ENCODE measurements at regions not wholly inside any gene's neighbourhood (a gene's known extent, or its start where the extent isn't known, plus 50 kb on each side); places are given as distances from the start of the nearest gene placed in this dataset.

DNA sequence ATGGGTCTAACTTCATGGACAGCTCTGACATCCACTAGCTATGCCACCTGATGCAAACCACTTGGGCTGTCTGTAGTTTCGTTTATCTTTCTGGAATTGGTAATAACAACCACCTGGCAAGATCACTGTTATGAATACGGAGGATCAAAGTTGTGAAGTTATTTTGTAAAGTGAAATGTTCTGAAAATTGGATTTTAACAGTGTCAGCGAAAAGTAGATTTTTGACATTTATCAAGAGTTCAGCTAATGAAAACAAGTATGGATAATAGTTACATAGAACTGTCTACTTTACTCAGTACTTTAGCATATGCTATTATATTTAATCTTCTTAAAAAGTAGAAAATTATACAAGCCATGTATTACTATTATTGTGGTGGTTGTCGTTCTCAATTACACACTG, 813.8 kb downstream of the RNF144A start:
- Histone ChIP-seq H3K9me3 (replicated peaks; ENCODE audit: control insufficient read depth, insufficient read depth, low read depth, low read length) (no peaks in the 10 kb centered on the region), H3K79me2 (ENCODE audit: control insufficient read depth, insufficient read depth, low read length) (no peaks in the 10 kb centered on the region), H3K4me3 (no peak overlapping the region), H2AFZ (ENCODE audit: low read depth, low read length) (no peak overlapping the region), H4K20me1 (replicated peaks; ENCODE audit: control insufficient read depth, insufficient read depth, low read length) (no peaks in the 10 kb centered on the region; the same call in 1 of the 2 replicates), H3K4me1 (replicated peaks in 1 of 2; ENCODE audit: control insufficient read depth in 2 of 2, insufficient read depth in 2 of 2, low read length in 2 of 2) (no peaks in the 10 kb centered on the region), H3K9ac (ENCODE audit: insufficient read depth in 1 of 2, low read depth in 2 of 2, low read length in 2 of 2) (no peak overlapping the region), H3K9me1 (ENCODE audit: control insufficient read depth, insufficient read depth, low read length) (no peaks in the 10 kb centered on the region), H3K36me3 (ENCODE audit: control insufficient read depth, insufficient read depth, low read length) (no peaks in the 10 kb centered on the region), H3K4me2 (ENCODE audit: insufficient read depth, low read length) (no peak overlapping the region), H3K27me3 (ENCODE audit: control insufficient read depth in 2 of 2, insufficient read depth in 2 of 2, low read length in 2 of 2) (peaks cover 0 to 4% of the 10 kb centered on the region in 2 experiments; a peak in 3 of 5 replicates), H3K27ac (ENCODE audit: extremely low read depth, low read depth, low read length) (no peak overlapping the region)
- in situ Hi-C loops (cut with MboI): no loop called here
- ChIA-PET POLR2A (no interaction called here), CTCF (ENCODE audit: low intra/inter-chr PET ratio) (no interaction called here)
- no TSS peak for BruUV-seq (replicated peaks)
- no peak for TF ChIP-seq ZNF354B (CRISPR knock-in tag; IDR thresholded peaks at IDR 0.05)
- no peak for TF ChIP-seq TEAD4 (IDR thresholded peaks at IDR 0.05; ENCODE audit: low read length)
- no peak for TF ChIP-seq TEAD4 (CRISPR knock-in tag; IDR thresholded peaks at IDR 0.05; ENCODE audit: borderline replicate concordance)
- peak; percentile 35 for TF ChIP-seq MAFF (IDR thresholded peaks at IDR 0.05; ENCODE audit: low read length)
- no peak for TF ChIP-seq BRCA1 (IDR thresholded peaks at IDR 0.05)
- no peak for TF ChIP-seq BRCA1 (CRISPR knock-in tag; IDR thresholded peaks at IDR 0.05)
- peak; percentile 65 for TF ChIP-seq ZNF316 (IDR thresholded peaks at IDR 0.05)
- TF ChIP-seq MAFK (IDR thresholded peaks at IDR 0.05; ENCODE audit: low read length): peak; percentile 6; the same call in 1 of the 2 replicates
- intact Hi-C loops (cut with micrococcal nuclease): no loop called here
- DNase-seq (ENCODE audit: extremely low read depth in 1 of 4, low spot score in 3 of 4) (no peak), ATAC-seq (no peak), FAIRE-seq (no peak)
- 1% methylated on average over 4 of the region's 4 CpGs for WGBS (ENCODE audit: insufficient coverage, low coverage, missing lambda C conversion rate)

GRCh38 chr2:7732497-7732896, 815.3 kb downstream of the RNF144A start:
- Histone ChIP-seq H3K36me3 (ENCODE audit: control insufficient read depth, insufficient read depth, low read length) (no peaks in the 10 kb centered on the region), H3K9me3 (replicated peaks; ENCODE audit: control insufficient read depth, insufficient read depth, low read depth, low read length) (no peaks in the 10 kb centered on the region), H3K9ac (ENCODE audit: insufficient read depth in 1 of 2, low read depth in 2 of 2, low read length in 2 of 2) (no peak overlapping the region), H3K27me3 (ENCODE audit: control insufficient read depth in 2 of 2, insufficient read depth in 2 of 2, low read length in 2 of 2) (peaks cover 0 to 4% of the 10 kb centered on the region in 2 experiments; a peak in 3 of 5 replicates), H3K79me2 (ENCODE audit: control insufficient read depth, insufficient read depth, low read length) (no peaks in the 10 kb centered on the region), H3K9me1 (ENCODE audit: control insufficient read depth, insufficient read depth, low read length) (no peaks in the 10 kb centered on the region), H3K4me1 (replicated peaks in 1 of 2; ENCODE audit: control insufficient read depth in 2 of 2, insufficient read depth in 2 of 2, low read length in 2 of 2) (no peaks in the 10 kb centered on the region), H4K20me1 (replicated peaks; ENCODE audit: control insufficient read depth, insufficient read depth, low read length) (no peaks in the 10 kb centered on the region; the same call in 1 of the 2 replicates), H3K4me3 (no peak overlapping the region), H3K27ac (ENCODE audit: extremely low read depth, low read depth, low read length) (no peak overlapping the region), H3K4me2 (ENCODE audit: insufficient read depth, low read length) (no peak overlapping the region), H2AFZ (ENCODE audit: low read depth, low read length) (no peak overlapping the region)
- no peak for FAIRE-seq
- in situ Hi-C loops (cut with MboI): no loop called here
- TF ChIP-seq MTF1 (CRISPR knock-in tag; IDR thresholded peaks at IDR 0.05; ENCODE audit: borderline replicate concordance): no peak
- no peak for TF ChIP-seq ZNF318 (IDR thresholded peaks at IDR 0.05; ENCODE audit: borderline replicate concordance in 1 of 2, low read depth in 1 of 2)
- intact Hi-C loops (cut with micrococcal nuclease): no loop called here
- 6% methylated on average over 5 of the region's 5 CpGs for WGBS (ENCODE audit: insufficient coverage, low coverage, missing lambda C conversion rate)
- POLR2A ChIA-PET: interaction anchor here (0.5 kb wide), 1 partner anchor 761 kb away, joined by 4 read pairs; no protein-coding TSS in a partner anchor
- ATAC-seq: no peak
- CTCF ChIA-PET (ENCODE audit: low intra/inter-chr PET ratio): no interaction called here
- no TSS peak for BruUV-seq (replicated peaks)
- DNase-seq (ENCODE audit: extremely low read depth in 1 of 4, low spot score in 3 of 4): no peak

All from K562 (cell line).